Stimulated activated CD4-positive, alpha-beta T cell treated with anti-CD3 and anti-CD28 coated beads, Interleukin-2, amount 100 ng/mL, for 48 hours (primary cell): ENCODE measurements at regions not wholly inside any gene's neighbourhood (a gene's known extent, or its start where the extent isn't known, plus 50 kb on each side); places are given as distances from the start of the nearest gene placed in this dataset.

Source experiments
- DNase-seq, 2 donors: peaks; one replicate each; pipeline ENCODE4 v3.0.0-alpha.2; 2020

DNA sequence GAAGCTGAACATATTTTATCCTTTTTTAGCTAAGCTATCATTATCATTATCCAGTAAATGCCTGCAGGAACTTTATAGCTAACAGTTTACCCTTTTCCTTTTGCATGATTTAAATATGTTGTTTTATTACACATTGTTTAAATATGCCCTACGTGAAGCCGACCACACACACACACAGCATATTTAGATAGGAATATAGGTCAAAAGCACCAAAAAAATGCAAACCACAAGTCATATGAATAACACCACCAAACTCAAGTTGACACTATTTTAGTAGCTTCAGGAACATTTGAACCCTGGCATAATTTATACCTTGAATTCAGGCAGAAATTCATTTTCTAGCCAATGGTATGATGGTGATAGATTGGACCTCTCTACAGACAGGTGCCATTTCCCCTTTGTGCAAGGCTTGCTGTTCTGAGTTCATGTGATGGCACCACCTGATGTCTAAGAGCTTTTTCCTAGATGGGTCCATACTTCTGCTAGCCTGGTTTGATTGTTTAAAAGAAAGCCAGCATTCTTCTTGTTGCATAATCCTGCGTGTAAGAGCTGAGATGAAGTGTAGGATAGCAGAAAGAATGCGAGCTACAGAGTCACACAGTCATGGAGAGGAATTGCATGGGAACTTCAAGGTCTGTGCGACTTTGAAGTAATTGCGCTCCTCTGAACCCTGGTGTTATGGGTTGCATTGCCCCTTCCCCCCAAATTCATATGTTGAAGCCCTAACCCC is 454.8 kb upstream of the SOX5 start:
- DNase-seq = no peak

DNA sequence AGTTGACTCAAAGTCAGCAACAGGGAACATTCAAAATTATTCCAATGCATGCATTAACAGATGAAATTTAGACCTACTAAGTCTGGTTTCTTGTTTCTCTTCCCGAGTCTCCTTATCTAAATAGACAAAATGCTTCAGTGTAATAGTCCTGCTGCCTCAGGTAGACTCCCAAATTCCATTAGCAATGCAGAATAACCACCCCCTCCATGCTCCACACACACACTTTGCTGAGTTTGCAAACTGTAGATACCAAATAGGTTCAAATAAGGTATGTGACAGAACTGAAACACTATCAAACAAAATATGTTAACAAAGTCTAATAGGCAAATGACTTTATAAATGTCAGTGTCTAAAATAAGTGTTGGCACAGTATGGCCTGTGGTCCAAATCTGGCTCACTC is 451.1 kb upstream of the SOX5 start:
- no peak for DNase-seq

DNA sequence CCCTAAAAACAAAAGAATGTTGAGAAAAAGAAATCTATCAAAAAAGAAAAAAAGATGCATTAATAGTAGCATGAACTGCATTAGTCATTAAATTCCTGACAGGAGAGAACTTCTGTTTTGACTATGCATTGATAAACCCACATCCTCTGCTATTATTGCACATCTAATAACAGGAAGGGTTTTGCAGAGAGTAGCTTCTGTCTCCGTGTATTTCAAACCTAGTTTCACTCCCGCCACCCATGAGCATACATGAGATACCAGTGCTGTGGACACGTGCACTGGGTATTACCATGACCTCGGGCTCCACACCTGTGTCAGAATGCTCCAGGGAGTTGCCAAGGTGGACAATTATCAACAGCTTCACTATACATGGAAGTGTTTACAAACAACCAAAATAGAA is 449.1 kb upstream of the SOX5 start:
- DNase-seq = no peak

DNA sequence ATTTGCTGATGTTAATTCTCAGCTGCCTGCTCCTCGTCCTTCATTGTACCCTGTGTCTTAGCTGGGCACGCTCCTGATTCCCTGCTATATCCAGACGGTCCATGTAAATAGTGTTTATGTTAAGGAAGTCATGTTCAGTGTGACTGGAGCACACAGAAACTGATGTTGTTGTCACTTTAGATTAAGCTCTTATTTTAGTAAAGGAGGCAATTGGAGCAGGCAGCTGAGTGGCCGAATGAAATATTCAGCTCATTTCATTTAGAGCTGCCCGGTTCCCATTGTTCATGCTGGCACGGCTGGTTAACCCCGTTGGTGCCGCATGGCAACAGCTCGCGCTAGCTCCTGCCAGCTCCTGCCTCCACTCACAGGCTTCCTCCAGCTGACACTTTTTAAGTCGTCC is 446.8 kb upstream of the SOX5 start:
- DNase-seq = no peak

DNA sequence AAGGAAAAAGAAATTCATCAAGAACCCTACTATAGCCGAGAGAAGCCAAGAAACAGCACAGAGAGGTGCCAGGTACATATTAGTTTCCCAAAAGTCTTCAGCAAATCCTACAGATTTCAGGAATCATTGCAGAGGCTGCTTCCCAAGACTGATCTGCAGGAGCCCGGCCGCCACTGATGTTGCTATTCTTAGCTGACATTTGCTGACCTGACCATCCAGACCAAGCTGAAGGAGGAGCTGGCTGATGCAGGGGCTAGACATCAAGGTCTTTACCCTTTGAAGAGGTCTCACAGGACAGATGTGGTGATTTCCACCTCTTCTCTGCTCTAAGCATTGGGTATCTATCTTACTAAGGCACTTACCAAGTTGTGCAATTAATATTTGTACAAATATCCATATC is 444.8 kb upstream of the SOX5 start:
- DNase-seq = no peak

DNA sequence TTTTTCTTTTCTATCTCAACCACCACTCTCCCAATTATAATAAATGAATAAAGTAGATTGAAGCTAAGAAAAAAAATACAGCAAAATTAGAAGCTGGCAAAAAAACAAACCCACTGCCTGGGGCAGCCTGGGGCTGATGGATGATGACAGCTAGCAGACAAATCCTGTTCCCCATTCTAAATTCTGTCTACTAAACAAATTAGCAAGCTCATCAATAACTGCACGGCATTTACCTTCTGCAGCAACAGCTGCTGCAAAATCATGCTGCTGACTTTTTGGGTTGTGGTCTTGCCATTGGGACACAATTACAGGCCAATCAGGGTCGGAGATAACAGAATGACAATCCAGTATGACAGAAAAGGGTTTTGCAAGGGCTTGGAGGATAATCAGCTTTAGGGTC is 443.6 kb upstream of the SOX5 start:
- DNase-seq = no peak

- DNase-seq = no peak
Measured at GRCh38 chr12:24389394-24389793, 439.9 kb upstream of the SOX5 start.

- no peak for DNase-seq
Measured at GRCh38 chr12:24387381-24387780, 437.9 kb upstream of the SOX5 start.

- DNase-seq = no peak
Measured at GRCh38 chr12:24386836-24387235, 437.4 kb upstream of the SOX5 start.

DNA sequence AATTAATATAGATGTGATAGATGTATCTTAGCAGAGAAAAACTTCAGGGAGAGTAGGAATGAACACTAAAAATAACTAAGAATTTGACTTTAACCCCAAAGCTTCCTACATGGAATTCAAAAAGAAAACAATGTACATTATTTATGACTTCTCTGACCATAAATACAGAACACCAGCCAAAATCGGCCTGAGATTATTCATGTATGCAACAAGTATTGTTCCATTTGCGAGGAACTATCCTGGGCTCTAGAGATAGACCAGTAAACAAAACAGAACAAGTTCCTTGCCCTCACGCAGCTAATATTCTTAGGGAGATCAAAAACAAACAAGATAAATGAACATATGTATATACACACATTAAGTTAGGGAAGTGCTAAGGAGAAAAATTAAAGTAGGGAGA is 432.3 kb upstream of the SOX5 start:
- DNase-seq = no peak

DNA sequence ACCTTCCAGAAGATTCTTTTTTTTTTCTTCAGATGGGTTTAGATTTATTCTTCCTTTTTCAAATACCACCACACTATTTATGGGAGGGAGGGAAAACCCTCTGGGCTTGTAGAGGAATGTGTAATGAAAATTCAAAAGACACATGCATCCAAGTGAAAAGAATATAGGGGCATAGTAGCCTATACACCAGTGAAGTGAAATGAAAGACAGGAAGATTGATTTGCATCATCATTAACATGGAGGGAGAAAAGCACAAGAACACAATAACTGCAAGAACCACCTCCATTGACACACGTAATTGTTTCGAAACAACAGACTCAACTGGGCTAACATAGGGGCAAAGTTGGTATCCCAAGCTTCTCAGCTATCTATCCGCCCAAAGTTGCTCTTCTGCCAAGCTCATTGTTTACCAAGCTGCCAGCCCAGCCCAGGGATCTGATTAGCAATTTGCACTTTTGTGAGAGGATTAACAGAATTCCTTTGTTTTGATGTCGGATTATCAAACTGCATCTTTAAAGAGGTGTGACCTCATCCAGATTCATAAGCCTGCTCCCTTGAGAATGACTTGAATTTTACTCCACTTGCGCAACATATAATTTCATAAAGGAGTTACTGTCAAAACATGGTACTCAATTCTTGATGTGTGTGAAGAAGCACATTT is 430.5 kb upstream of the SOX5 start:
- no peak for DNase-seq

GRCh38 chr12:24379433-24379832 is 430.0 kb upstream of the SOX5 start:
- DNase-seq = no peak

DNA sequence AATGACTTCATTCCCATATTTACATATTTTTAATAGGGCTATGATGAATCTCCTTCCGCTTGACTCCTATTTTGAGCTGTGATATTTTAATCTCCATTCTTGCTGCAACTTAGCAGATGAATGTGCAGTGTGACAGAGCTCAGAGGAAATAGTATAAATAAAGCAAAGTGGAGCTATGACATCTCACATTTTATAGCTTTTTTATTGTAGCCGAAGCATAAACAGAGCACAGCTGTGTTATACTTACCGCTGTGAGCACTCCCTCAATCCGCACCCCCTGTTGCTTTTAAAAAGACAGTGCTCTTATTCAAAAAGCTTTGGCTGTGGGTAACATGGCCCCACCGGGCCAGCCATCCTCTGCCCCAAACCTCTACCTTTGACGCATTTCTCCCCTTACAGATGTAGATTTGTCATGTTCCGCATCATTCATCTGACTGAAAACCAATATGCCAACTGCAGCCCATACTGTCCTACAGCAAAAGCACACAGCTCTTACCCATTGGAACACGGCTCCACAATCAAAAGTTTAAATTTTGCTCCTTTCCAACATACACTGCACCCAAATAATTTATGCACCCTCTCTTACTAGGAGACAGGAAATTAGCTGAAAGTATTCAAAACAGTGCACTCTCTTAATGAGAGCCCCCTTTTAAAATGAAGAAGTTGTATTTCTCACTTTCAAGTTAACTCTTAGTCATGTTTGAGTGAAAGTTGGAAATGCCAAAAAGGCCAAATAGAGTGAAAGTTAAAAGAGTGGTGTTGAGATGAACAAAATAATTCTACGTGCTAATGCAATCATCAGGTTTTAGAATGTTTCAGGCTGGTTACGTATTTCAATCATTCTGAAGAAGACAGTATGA is 429.3 kb upstream of the SOX5 start:
- DNase-seq = no peak

GRCh38 chr12:24374452-24374851 is 425.0 kb upstream of the SOX5 start:
- no peak for DNase-seq

GRCh38 chr12:24373004-24373403 is 423.5 kb upstream of the SOX5 start:
- DNase-seq = no peak

- no peak for DNase-seq
Measured at GRCh38 chr12:24366514-24366913, 417.0 kb upstream of the SOX5 start.

GRCh38 chr12:24364921-24365320 is 415.5 kb upstream of the SOX5 start:
- no peak for DNase-seq

- DNase-seq = no peak
Measured at GRCh38 chr12:24363177-24363754, 413.8 kb upstream of the SOX5 start.

DNA sequence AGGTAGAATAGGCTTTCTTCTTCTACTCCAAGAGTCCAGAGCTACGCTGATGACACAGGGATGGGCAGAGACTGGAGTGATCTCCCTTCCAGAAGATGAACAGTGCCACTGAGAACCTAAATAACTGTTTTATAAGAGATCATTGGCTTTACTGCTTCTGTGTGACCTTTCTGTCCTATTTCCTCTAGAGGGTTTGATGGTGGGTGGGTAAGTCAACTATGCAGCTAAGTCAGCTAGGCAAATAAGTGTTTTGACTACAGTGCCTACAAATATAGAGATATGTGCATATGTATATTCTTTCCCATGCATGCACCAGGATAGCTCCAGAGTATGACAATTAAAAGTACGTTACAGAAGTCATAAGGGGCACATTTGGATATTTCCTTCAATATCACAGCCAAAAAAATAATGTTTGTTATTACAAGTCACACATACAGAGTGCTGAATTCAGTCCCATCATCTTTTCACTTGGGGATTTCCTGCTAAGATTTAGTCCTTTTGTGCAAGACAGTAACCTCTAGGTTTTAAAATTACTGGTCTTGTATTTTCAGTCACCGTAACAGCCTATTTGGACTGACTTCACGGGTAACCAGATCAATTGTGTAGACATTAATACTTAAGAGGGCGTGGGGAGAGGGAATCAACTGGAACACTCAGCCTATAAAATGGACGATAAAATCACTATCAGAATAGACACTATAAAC is 412.6 kb upstream of the SOX5 start:
- DNase-seq = no peak

GRCh38 chr12:24360907-24361306 is 411.4 kb upstream of the SOX5 start:
- DNase-seq = no peak

GRCh38 chr12:24360461-24360860 is 411.0 kb upstream of the SOX5 start:
- DNase-seq = no peak

DNA sequence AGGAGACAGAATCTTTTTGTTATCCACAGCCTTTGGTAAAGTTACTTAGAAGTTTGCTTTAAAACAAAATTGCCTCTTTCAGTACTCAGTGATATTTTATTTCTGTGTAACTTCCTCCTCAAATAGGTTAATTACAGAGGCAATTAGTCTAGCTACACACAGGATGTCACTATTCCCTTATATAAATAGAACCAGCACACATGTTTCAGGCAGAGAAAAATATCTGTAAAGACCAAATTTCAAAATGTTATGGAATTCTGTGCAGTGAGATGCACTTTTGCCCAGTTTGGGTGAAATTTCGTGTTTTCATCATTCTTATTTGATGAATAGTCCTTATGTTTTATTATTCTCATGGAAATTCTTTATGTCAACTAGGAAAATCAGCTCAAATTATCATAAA is 410.6 kb upstream of the SOX5 start:
- no peak for DNase-seq

DNA sequence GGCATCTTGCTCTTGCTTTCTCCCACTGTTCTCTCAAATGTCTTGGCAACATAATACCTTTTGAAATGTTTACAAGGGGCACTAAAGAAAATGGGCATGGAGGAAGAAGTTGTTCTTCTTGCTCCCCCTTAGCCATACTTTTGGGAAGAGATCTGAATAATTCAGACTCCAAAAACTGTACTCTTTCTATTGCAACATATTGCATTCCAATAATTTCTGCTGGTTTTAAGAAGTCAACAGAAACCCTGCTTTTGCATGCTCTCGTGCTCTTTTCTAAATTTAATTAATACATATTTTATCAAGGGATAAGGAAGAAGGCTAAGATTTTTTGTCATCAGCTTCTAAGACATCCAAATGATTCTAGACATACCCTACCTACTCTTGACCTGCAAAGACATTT is 409.9 kb upstream of the SOX5 start:
- no peak for DNase-seq
